ENCODE measurements at regions not wholly inside any gene's neighbourhood (a gene's known extent, or its start where the extent isn't known, plus 50 kb on each side); places are given as distances from the start of the nearest gene placed in this dataset.

DNA sequence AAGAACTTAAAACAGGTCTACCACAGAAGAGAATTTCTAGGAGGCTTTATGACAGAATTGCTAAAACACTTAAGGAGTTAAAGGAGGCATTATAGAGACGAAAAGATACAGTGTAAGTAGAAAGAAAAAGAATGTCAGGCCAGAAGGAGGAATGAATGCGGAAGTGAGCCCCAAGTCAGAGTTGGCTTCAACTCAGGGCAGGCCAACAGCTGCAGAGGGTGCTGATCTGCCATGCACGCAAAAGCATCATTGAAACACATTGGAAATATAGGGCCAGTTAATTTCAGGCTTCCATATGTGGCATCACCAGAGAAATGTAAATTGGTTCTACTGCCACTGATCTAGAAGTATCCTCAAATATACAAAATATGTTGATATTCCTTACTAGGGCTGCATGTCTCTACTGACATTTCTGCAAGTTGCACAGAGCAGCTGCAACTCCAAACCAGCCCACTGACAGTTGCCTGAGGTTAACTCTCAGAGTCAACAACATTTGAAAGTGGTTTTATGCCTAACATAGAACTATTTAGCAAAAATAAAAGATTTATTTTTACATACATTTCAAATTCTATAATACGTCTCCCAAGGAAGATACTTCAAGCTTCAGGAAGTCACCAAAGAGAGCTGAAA is 324.1 kb downstream of the C11orf87 start:
- TF ChIP-seq CTCF (IDR thresholded peaks at IDR 0.05; ENCODE audit: low read depth, low read length), result no peak
- no peak for TF ChIP-seq MAX (IDR thresholded peaks at IDR 0.05; ENCODE audit: low read depth, low read length)
